ENCODE measurements at regions not wholly inside any gene's neighbourhood (a gene's known extent, or its start where the extent isn't known, plus 50 kb on each side); places are given as distances from the start of the nearest gene placed in this dataset.
A peak's percentile ranks its signal among the peaks of the same experiment; 100 is the strongest.

- DNase-seq (ENCODE audit: low spot score) = peak; percentile 21
These were observed 271.8 kb downstream of the AEBP2 start for GRCh38 chr12:19710811-19711793.

GRCh38 chr12:19712041-19712440, 272.7 kb downstream of the AEBP2 start:
- no peak for DNase-seq (ENCODE audit: low spot score)

- no peak for DNase-seq (ENCODE audit: low spot score)
These were observed 279.1 kb downstream of the AEBP2 start for GRCh38 chr12:19718401-19718800.

- no peak for DNase-seq (ENCODE audit: low spot score)
These were observed 280.4 kb downstream of the AEBP2 start for GRCh38 chr12:19719672-19720071.

GRCh38 chr12:19726122-19726521, 286.8 kb downstream of the AEBP2 start:
- no peak for DNase-seq (ENCODE audit: low spot score)

- DNase-seq (ENCODE audit: low spot score) = no peak
These were observed 287.3 kb downstream of the AEBP2 start for GRCh38 chr12:19726592-19726991.

GRCh38 chr12:19737019-19737418, 297.7 kb downstream of the AEBP2 start:
- DNase-seq (ENCODE audit: low spot score) = no peak

GRCh38 chr12:19739195-19739776, 300.0 kb downstream of the AEBP2 start:
- DNase-seq (ENCODE audit: low spot score) = peak; percentile 49

GRCh38 chr12:19740472-19741131, 301.3 kb downstream of the AEBP2 start:
- DNase-seq (ENCODE audit: low spot score) = no peak

GRCh38 chr12:19741132-19741489, 301.8 kb downstream of the AEBP2 start:
- DNase-seq (ENCODE audit: low spot score) = peak; percentile 5

- DNase-seq (ENCODE audit: low spot score) = no peak
These were observed 305.5 kb downstream of the AEBP2 start for GRCh38 chr12:19744705-19745218.

- no peak for DNase-seq (ENCODE audit: low spot score)
These were observed 307.2 kb downstream of the AEBP2 start for GRCh38 chr12:19746471-19746870.

GRCh38 chr12:19749906-19750574, 310.7 kb downstream of the AEBP2 start:
- DNase-seq (ENCODE audit: low spot score) = no peak

GRCh38 chr12:19751078-19751477, 311.8 kb downstream of the AEBP2 start:
- no peak for DNase-seq (ENCODE audit: low spot score)

GRCh38 chr12:19752712-19753111, 313.4 kb downstream of the AEBP2 start:
- DNase-seq (ENCODE audit: low spot score) = no peak

- no peak for DNase-seq (ENCODE audit: low spot score)
These were observed 315.8 kb downstream of the AEBP2 start for GRCh38 chr12:19755136-19755535.

- DNase-seq (ENCODE audit: low spot score) = peak; percentile 3
These were observed 318.1 kb downstream of the AEBP2 start for GRCh38 chr12:19757317-19757877.

GRCh38 chr12:19759227-19759626, 319.9 kb downstream of the AEBP2 start:
- no peak for DNase-seq (ENCODE audit: low spot score)

GRCh38 chr12:19760611-19761010, 321.3 kb downstream of the AEBP2 start:
- DNase-seq (ENCODE audit: low spot score) = no peak

GRCh38 chr12:19761463-19761862, 322.2 kb downstream of the AEBP2 start:
- peak; percentile 16 for DNase-seq (ENCODE audit: low spot score)

- no peak for DNase-seq (ENCODE audit: low spot score)
These were observed 324.2 kb downstream of the AEBP2 start for GRCh38 chr12:19763488-19763887.

- DNase-seq (ENCODE audit: low spot score) = no peak
These were observed 325.1 kb downstream of the AEBP2 start for GRCh38 chr12:19764408-19764807.

Data from globus pallidus (tissue), 1 donor.